Left cardiac atrium (tissue), 4 donors: ENCODE measurements at regions not wholly inside any gene's neighbourhood (a gene's known extent, or its start where the extent isn't known, plus 50 kb on each side); places are given as distances from the start of the nearest gene placed in this dataset.

ENCODE experiments used
- ATAC-seq, 2 donors: fragments of 200-7000 bp; cut with Tn5 transposase; one replicate each; pipeline ENCODE4 v1.9.1; 2020; ENCODE audit warnings: mild to moderate bottlenecking in 2 of 2, moderate library complexity in 2 of 2
- DNase-seq: peaks from one replicate; pipeline ENCODE4 v3.0.0-alpha.2; 2020
- intact Hi-C, 2 donors: fragments of 100-400 bp; cut with DNase I; formaldehyde crosslinking; loops; one replicate each; pipeline versions ENCODE4 v1.14.1 to v1.15.1; 2022 to 2023
- donor health status: DM: no; HTN: yes; CAD: no.
- donor health status: DM: no; HTN: yes; CAD: no; lungs with severe emphysema.
- donor health status: DM: yes; HTN: yes; CAD: no.
- donor health status: Dilated cardiomyopathy.

- intact Hi-C loops: no loop called here
- ATAC-seq (no peak), DNase-seq (no peak)
These were observed 150.6 kb upstream of the TMEFF2 start for GRCh38 chr2:192345287-192345686.

- intact Hi-C loops: no loop called here
- ATAC-seq (no peak), DNase-seq (no peak)
These were observed 138.9 kb upstream of the TMEFF2 start for GRCh38 chr2:192333642-192334041.

- DNase-seq (no peak), ATAC-seq (no peak)
- intact Hi-C loops: no loop called here
These were observed 133.6 kb upstream of the TMEFF2 start for GRCh38 chr2:192328297-192328696.

GRCh38 chr2:192327576-192327975 lies 132.8 kb upstream of the TMEFF2 start:
- no peak for DNase-seq
- no peak for ATAC-seq
- intact Hi-C loops: no loop called here

DNA sequence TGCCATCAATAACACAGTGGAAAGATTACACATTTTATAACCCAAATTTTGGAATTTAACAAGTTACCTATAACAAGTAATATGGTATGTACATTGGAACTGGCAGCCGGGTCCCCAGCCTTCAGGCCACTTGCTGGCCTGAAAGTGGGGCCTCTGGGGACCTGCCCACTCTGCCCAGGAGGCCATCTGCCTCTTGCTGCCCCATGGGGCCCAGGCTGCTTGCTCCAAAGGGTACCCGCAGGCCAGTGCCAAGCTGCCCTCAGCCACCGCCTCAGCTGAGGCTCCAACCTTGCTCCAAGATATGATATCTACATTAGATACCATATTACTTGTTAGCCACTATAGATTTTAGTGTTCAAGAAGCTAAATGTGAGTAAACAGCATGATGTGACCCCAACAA lies 120.8 kb upstream of the TMEFF2 start:
- intact Hi-C loops: no loop called here
- ATAC-seq (no peak), DNase-seq (no peak)

- ATAC-seq (no peak), DNase-seq (no peak)
- intact Hi-C loops: no loop called here
These were observed 120.2 kb upstream of the TMEFF2 start for GRCh38 chr2:192314800-192315481.

DNA sequence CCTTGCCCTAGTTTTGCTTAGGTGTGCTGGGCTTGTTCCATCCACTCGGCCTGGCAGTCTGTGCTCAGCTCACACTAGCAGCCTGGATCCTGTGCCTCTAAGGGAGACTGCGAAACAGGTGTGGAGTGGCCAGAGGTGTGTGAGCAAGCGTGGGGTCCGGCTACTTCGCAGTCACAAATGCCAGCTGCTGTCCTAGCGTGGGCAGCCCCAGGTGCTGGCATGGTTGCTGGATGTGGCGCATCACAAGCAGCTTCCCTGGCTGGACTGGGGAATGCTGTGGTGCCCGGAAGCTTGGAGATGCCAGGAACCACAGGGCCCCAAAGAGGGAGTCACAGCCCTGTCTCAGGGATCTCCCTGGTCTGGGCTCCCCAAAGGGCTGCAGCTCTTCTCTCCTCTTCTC lies 119.0 kb upstream of the TMEFF2 start:
- ATAC-seq: no peak
- DNase-seq: no peak
- intact Hi-C loops: no loop called here

DNA sequence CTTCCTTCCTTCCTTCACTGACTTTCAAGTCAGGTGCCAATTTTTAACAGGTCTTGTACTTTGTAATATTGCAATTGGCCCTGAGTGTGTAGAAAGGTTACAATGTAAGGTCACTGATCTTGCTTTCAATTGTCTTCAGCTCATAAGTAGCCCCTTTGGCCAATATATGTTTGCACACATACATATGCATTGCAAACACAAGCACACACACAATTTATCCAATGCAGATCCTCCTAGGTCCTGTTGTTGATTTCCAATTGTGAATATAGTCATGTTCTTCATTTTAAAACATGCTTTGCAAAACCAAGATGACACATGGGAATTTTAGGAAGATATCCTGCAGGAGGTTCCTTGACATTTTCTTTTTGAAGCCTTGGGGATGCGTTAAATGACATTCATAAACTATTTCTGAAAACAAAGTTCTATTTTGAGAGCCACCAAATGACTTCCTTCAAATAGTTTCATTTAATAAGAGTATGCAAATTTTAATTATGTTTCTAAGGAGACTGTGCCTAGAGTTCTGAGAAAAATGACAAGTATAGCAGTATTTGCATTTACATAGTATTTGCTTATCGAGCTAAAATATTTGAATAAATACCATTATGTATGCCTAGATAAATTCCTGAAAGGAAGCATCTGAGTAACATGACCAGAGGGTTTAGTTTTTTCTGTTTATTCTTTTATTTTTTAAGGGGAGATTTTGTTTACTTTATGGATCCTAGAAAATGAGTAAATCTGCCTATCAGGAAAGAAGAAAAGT lies 117.1 kb upstream of the TMEFF2 start:
- intact Hi-C loops: no loop called here
- no peak for ATAC-seq
- no peak for DNase-seq

DNA sequence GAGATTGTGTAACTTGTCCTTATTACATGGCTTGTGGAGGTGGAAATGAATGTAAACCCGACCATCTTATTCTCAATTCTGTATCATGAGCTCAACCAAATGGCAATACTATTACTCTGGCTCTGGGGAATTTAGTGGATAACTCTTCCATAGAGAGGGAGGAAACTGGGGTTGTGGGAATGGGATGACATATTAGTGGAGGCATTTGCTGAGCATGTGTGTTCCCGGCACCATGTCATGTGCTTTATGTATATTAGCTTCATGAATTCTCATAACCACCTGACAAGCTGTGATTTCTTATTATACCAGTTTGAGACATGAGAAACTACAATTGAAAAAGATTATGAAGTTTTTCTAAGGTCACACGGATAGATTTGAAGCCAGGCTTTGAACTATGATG lies 112.8 kb upstream of the TMEFF2 start:
- no peak for ATAC-seq
- DNase-seq: no peak
- intact Hi-C loops: no loop called here

- intact Hi-C loops: no loop called here
- DNase-seq: no peak
- ATAC-seq: no peak
These were observed 103.9 kb upstream of the TMEFF2 start for GRCh38 chr2:192298664-192299063.

- ATAC-seq (no peak), DNase-seq (no peak)
- intact Hi-C loops: no loop called here
These were observed 97.7 kb upstream of the TMEFF2 start for GRCh38 chr2:192292478-192292877.

DNA sequence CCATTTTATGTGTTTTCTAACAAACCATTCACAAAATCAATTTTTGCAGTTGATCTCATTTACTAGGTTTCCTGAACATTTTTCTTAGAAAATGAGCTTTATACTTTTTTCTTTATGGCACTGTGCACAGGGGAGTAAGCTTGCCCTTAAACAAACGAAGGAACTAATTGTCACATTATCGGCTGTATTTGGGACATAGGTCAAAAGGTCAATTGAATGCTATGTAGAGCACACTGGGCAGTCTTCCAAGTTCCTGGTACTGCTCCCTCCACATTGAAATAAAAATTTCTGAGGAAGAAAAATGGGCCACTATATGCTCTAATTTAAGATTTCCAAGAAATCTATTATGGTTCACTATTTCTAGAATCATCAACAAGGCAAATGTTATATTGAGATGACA lies 93.6 kb upstream of the TMEFF2 start:
- DNase-seq (no peak), ATAC-seq (no peak)
- intact Hi-C loops: no loop called here

DNA sequence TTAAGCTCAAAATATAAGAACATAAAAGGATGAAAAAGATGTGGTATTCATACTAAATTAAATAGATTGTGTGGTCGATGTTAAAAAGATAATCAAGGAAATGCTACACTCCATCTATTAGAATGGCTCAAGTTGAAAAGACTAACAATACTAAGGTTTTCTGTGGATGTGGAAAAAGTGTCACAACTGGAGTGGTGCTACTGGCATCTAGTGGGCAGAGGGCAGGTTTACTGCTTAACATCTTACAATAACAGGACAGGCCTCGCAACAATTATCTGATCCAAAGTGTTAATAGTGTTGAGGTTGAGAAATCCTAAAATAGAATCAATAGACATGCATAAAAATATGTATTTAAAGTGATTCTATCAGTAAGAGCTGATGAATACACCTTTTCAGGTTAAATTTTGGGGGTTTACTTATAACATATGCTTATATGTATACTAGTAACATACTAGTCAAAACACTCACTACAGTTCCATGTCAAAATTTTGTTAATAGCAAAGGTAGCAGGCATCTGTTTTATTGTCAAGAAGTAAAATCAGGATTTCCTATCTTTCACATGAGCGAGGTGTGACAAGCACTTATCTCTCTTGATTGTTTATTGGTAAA lies 91.5 kb upstream of the TMEFF2 start:
- DNase-seq: no peak
- intact Hi-C loops: no loop called here
- ATAC-seq: no peak

- intact Hi-C loops: no loop called here
- ATAC-seq: no peak
These were observed 88.7 kb upstream of the TMEFF2 start for GRCh38 chr2:192283450-192283849.

DNA sequence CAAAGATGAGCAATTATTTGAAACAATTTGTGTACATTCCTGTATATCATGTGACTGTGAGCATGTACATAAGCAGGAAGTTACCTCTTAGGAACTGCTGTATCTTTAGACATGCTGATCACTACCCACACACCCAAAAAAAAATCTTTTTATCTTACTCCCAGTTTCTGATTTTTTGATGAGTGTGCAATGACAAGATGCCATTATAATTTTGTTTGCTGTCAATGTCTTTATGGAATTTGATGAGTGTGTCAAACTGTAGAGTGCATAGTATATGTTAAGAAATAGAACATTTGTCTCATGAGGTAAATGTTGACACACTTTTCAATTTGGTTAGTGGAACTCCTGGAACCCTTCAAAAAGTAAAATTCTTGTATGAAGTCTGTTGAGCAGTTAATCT lies 84.0 kb upstream of the TMEFF2 start:
- ATAC-seq: no peak
- intact Hi-C loops: no loop called here

More at GRCh38 chr2:192283450-192283849, 88.7 kb upstream of the TMEFF2 start:
- no peak for DNase-seq

GRCh38 chr2:192277494-192278109 lies 82.9 kb upstream of the TMEFF2 start:
- DNase-seq (no peak), ATAC-seq (no peak)
- intact Hi-C loops: no loop called here

More for the DNA sequence above, 84.0 kb upstream of the TMEFF2 start:
- DNase-seq: no peak

GRCh38 chr2:192275632-192276031 lies 80.9 kb upstream of the TMEFF2 start:
- no peak for ATAC-seq
- intact Hi-C loops: no loop called here
- no peak for DNase-seq

DNA sequence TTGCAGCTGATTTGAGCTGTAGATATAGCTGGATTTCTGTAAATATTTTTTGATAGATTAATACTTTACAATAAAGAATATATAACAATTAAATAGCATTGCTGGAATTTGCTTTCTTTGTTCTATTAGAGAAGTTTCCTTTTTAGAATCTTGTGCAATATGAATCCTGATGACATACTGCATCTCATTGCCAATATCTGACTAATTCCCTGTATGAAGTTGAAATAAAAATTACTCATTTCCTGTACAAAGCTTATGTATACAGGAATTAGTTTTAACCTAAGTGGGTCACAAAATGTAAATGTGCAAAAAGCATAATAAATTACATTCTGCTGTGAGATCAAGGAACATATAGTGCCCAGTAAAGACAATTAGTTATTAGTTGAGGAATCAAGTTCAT lies 72.8 kb upstream of the TMEFF2 start:
- intact Hi-C loops: no loop called here
- DNase-seq: no peak
- ATAC-seq: peak in 1 of 2 donors; percentile 23

- no peak for DNase-seq
- intact Hi-C loops: no loop called here
- ATAC-seq: no peak
These were observed 71.0 kb upstream of the TMEFF2 start for GRCh38 chr2:192265751-192266150.

DNA sequence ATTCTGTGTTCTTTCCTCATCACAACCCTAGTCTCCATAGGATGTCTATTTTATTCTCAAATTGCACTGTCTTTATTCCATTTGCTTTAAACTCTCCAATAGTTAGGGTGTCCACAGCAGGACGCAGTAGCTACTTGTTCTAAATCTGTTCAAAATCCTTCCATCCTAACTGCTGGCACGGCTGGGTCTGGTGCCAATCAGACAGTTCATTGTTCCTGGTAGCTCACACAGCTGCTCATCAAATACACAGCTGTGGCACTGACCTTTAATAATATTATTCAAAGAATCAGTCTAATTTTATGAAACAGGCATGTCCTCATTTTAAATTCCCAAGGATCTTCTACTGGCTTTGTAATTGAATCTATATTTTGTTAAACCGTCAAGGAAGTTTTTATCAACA lies 59.7 kb upstream of the TMEFF2 start:
- intact Hi-C loops: no loop called here
- ATAC-seq: no peak
- no peak for DNase-seq
